ENCODE measurements at regions not wholly inside any gene's neighbourhood (a gene's known extent, or its start where the extent isn't known, plus 50 kb on each side); places are given as distances from the start of the nearest gene placed in this dataset.

DNA sequence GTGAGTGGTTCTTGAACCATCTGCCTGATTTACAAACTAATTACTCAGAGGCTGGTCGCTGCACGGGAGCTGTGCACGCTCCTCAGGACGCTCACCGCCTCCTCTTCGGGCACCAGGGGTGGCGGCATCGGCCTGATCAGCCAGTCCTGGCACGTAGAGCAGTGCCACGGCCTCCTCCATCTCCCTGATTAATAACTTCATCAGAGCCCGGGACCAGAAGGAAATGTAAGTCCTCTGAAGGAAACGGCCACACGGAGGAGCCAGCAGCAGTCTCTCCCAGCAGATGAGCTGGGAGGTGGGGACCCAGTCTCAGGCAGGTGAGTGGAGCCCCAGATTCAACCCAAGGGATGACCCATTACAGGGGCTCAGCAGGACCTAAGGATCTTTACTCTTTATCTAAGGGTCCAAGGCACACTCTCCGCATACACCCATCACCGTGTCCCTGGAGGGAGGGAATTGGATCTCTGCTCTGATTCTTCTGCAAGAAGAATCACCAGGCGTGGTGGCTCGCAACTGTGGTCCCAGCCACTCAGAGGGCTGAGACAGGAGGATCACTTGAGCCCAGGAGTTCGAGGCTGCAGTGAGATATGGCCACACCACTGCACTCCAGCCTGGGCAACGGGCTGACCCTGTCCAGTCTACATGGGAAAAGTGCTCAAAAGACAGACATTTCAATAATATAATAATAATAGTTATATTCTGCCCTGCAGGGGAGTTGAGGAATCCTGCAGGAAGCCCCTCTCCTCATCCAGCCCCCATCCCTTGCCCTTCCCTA lies 366.5 kb downstream of the SEC14L1 start:
- CTCF ChIA-PET = interaction anchor here (0.6 kb wide), 2 partner anchors 83 to 166 kb away, joined by 3 to 4 read pairs; no protein-coding TSS in a partner anchor
- POLR2A ChIA-PET (ENCODE audit: low non-redundant PET) = interaction anchor here (0.5 kb wide), 1 partner anchor 15 kb away, joined by 5 read pairs; no protein-coding TSS in a partner anchor
- TF ChIP-seq, protein P1, sequence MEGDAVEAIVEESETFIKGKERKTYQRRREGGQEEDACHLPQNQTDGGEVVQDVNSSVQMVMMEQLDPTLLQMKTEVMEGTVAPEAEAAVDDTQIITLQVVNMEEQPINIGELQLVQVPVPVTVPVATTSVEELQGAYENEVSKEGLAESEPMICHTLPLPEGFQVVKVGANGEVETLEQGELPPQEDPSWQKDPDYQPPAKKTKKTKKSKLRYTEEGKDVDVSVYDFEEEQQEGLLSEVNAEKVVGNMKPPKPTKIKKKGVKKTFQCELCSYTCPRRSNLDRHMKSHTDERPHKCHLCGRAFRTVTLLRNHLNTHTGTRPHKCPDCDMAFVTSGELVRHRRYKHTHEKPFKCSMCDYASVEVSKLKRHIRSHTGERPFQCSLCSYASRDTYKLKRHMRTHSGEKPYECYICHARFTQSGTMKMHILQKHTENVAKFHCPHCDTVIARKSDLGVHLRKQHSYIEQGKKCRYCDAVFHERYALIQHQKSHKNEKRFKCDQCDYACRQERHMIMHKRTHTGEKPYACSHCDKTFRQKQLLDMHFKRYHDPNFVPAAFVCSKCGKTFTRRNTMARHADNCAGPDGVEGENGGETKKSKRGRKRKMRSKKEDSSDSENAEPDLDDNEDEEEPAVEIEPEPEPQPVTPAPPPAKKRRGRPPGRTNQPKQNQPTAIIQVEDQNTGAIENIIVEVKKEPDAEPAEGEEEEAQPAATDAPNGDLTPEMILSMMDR (conservative IDR thresholded peaks at IDR 0.05; ENCODE audit: low read depth) = no peak
- peak; percentile 39 for DNase-seq (ENCODE audit: low spot score)
- H3K27ac ChIP-seq = peak overlapping the region; percentile 1; the same call in 1 of the 2 replicates

DNA sequence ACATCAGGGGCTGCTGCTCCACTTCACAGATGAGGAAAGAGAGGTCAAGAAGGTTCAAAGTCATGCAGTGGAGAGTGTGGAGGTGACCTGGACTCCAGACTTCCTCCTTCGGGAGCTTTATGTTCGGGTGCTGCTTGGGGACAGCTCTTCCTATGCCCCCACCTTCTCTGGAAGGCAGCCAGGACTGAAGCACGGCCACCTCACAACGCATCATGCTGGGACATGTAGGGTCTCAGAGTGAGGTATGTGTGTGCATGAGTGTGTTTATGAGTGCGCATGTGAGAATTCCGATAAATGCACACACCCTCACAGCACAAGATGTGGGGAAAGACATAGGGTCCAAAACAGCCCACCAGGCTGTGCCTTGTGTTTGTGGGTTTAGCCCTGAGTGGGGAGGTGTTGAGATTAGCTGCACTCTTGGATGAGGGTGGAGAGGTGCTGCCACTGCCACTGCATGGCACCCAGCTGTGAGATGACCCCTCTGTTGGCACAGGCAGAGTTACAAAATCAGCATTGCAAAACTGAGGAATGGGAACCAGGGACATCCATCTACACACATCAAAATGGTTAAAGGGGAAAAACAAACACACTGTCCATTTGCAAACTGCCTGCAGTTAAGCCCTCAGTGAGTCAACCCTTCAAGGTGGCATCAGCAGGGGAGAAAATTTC lies 367.4 kb downstream of the SEC14L1 start:
- ChIA-PET CTCF (no interaction called here), POLR2A (ENCODE audit: low non-redundant PET) (interaction anchor here (0.5 kb wide), 1 partner anchor 14 kb away, joined by 5 read pairs; no protein-coding TSS in a partner anchor)
- TF ChIP-seq, protein P1 (conservative IDR thresholded peaks at IDR 0.05; ENCODE audit: low read depth) = no peak
- H3K27ac ChIP-seq = no peak overlapping the region
- no peak for DNase-seq (ENCODE audit: low spot score)

DNA sequence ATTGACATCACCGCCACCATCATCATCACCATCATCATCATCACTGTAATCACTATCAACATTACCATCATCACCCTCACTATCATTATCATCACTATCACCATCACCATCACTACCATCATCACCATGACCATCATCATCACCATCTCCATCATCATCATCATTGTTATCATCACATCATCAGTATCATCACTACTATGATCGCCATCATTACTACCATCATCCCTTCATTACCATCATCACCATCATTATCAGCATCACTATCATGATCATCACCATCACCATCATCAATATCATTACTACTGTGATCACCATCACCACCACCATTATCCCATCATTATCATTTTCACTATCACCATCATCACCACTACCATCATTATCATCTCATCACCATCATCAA lies 368.3 kb downstream of the SEC14L1 start:
- ChIA-PET CTCF (no interaction called here), POLR2A (ENCODE audit: low non-redundant PET) (no interaction called here)
- DNase-seq (ENCODE audit: low spot score) = no peak
- no peak overlapping the region for H3K27ac ChIP-seq
- TF ChIP-seq, protein P1 (conservative IDR thresholded peaks at IDR 0.05; ENCODE audit: low read depth) = no peak

DNA sequence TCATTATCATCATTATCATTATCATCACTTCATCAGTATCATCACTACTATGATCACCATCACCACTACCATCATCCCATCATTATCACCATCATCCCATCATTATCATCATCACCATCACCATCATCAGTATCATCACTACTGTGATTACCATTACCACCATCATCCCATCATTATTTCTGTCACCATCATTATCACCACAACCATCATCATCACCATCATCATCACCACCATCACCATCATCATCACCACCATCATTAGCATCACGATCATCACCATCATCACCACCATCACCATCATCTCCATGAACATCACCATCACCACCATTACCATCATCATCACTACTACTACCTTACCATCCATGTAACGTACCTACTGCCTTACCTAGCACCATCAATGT lies 368.8 kb downstream of the SEC14L1 start:
- ChIA-PET CTCF (no interaction called here), POLR2A (ENCODE audit: low non-redundant PET) (no interaction called here)
- no peak overlapping the region for H3K27ac ChIP-seq
- TF ChIP-seq, protein P1 (conservative IDR thresholded peaks at IDR 0.05; ENCODE audit: low read depth) = no peak
- no peak for DNase-seq (ENCODE audit: low spot score)

DNA sequence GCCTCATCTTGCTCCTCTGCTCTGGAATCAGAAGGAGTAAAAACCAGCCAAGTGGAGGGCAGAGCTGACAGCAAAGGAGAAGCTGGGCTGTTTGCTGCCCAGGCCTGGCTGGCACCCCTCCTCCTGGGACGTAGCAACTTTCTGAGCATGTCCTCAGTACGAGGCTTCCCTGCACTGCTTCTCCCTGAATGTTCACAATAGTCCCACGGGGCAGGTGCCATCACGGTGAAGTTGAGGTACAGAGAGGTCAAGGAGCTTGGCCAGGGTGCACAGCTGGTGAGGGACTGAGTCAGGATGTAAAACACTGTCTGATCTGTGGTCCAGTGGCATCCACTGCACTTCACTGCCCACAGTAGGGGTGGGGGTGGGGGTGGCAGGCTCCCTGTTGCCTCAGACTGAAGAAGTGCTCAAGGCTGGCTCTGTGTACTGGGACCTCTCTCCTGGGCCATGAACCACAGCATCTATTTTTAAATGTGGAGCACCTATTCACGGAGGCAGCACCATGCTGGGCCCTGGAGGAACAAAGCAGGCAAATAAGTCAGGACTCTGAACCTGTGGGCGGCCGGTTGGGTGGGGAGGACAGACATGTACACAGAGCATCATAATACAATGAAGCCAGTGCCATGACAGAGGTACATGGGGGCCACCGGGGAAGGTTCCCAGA lies 369.5 kb downstream of the SEC14L1 start:
- ChIA-PET POLR2A (ENCODE audit: low non-redundant PET) (no interaction called here), CTCF (no interaction called here)
- DNase-seq (ENCODE audit: low spot score) = no peak
- TF ChIP-seq, protein P1 (conservative IDR thresholded peaks at IDR 0.05; ENCODE audit: low read depth) = no peak
- no peak overlapping the region for H3K27ac ChIP-seq

DNA sequence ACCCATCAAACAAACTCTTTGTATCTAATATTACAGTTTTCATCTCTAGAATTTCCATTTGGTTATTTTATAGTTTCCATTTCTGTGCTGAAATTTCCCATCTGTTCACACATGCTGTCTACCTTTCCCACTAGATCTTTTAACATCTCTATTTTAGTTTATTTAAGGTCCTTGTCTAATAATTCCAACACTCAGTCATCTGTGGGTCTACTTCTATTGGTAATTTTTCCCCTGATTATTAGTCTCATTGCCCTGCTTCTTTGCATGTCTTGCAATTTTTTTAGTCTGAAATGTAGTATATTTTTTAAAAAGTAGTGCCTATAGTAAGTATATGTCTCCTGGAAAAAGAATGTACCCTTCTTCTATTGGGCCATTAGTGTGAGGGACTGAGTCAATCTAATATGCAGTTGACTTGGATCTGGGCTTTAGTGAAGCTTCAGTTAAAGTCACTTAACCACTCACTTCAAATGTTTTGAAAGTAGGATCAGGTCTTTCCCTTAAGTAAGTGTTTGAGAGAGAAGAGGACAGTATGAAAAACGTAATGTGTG lies 370.8 kb downstream of the SEC14L1 start:
- DNase-seq (ENCODE audit: low spot score) = no peak
- CTCF ChIA-PET = no interaction called here
- TF ChIP-seq, protein P1 (conservative IDR thresholded peaks at IDR 0.05; ENCODE audit: low read depth) = no peak
- H3K27ac ChIP-seq = no peak overlapping the region
- POLR2A ChIA-PET (ENCODE audit: low non-redundant PET) = no interaction called here
